Tibial nerve (tissue), 4 donors: ENCODE measurements at regions not wholly inside any gene's neighbourhood (a gene's known extent, or its start where the extent isn't known, plus 50 kb on each side); places are given as distances from the start of the nearest gene placed in this dataset.

Experiments
- DNase-seq, 2 donors: peaks; one replicate each; pipeline ENCODE4 v3.0.0-alpha.2; 2019; ENCODE audit warnings: low spot score in 2 of 2
- H3K27ac ChIP-seq, 4 donors: fragments of 200-600 bp; sonication (generic) in 3 of 4; one replicate each; pipeline ENCODE4 v1.5.1; 2017 to 2019; ENCODE audit warnings: mild to moderate bottlenecking in 1 of 4
- H3K27me3 ChIP-seq, 2 donors: fragments of 200-600 bp; sonication (generic) in 1 of 2; one replicate each; pipeline versions ENCODE4 v1.5.1 to v1.6.0; 2017 to 2019
- H3K36me3 ChIP-seq, 3 donors: fragments of 200-600 bp; sonication (generic); one replicate each; pipeline ENCODE4 v1.5.1; 2018 to 2019
- H3K4me1 ChIP-seq, 4 donors: fragments of 200-600 bp; sonication (generic) in 3 of 4; one replicate each; pipeline ENCODE4 v1.5.1; 2017 to 2019
- H3K4me3 ChIP-seq, 4 donors: fragments of 200-600 bp; sonication (generic) in 3 of 4; one replicate each; pipeline ENCODE4 v1.5.1; 2017 to 2019; ENCODE audit warnings: mild to moderate bottlenecking in 1 of 4, moderate library complexity in 1 of 4
- H3K9me3 ChIP-seq, 4 donors: fragments of 200-600 bp; sonication (generic) in 3 of 4; one replicate each; pipeline ENCODE4 v1.5.1; 2017 to 2019
- CTCF ChIP-seq, 5 experiments: fragments of 200-600 bp in 3 of 5; fragments of 450-650 bp in 2 of 5; sonication (generic) in 3 of 5; IDR thresholded peaks; one replicate each; pipeline ENCODE4 v1.5.1; 2016 to 2019; ENCODE audit warnings: antibody characterized with exemption in 5 of 5, mild to moderate bottlenecking in 3 of 5, moderate library complexity in 2 of 5
- EP300 ChIP-seq, 2 donors: sonication (generic); formaldehyde crosslinking; IDR thresholded peaks; one replicate each; pipeline ENCODE4 v1.6.1; 2017; ENCODE audit warnings: antibody characterized with exemption in 2 of 2, mild to moderate bottlenecking in 1 of 2
- POLR2A ChIP-seq, 2 donors: fragments of 450-650 bp; IDR thresholded peaks; one replicate each; pipeline ENCODE4 v1.6.1; 2017; ENCODE audit warnings: antibody characterized with exemption in 2 of 2, mild to moderate bottlenecking in 2 of 2, moderate library complexity in 2 of 2
- WGBS, 2 donors: methylation state at CpG; one replicate each; pipeline ENCODE4 v1.1.5; 2018; 5-methylcytosine and 5-hydroxymethylcytosine counted together

GRCh38 chr4:96969455-96969854 is 1129.6 kb downstream of the PDHA2 start:
- Histone ChIP-seq H3K27me3 (no peaks in the 10 kb centered on the region), H3K4me1 (no peaks in the 10 kb centered on the region), H3K4me3 (no peak overlapping the region), H3K9me3 (peaks cover 0 to 4% (median under 1%) of the 10 kb centered on the region in 4 donors), H3K36me3 (no peaks in the 10 kb centered on the region), H3K27ac (no peak overlapping the region)
- 80 to 91% methylated on average over 1 of the region's 1 CpG for WGBS, 2 donors
- DNase-seq, result no peak
- TF ChIP-seq EP300 (IDR thresholded peaks at IDR 0.05) (no peak), CTCF (IDR thresholded peaks at IDR 0.05) (no peak), POLR2A (IDR thresholded peaks at IDR 0.05) (no peak)

GRCh38 chr4:96972920-96973319 is 1133.0 kb downstream of the PDHA2 start:
- DNase-seq, result no peak
- Histone ChIP-seq H3K4me3 (no peak overlapping the region), H3K9me3 (no peaks in the 10 kb centered on the region), H3K36me3 (no peaks in the 10 kb centered on the region), H3K27ac (no peak overlapping the region), H3K27me3 (no peaks in the 10 kb centered on the region), H3K4me1 (no peaks in the 10 kb centered on the region)
- no peak for TF ChIP-seq POLR2A (IDR thresholded peaks at IDR 0.05)
- no peak for TF ChIP-seq CTCF (IDR thresholded peaks at IDR 0.05)
- TF ChIP-seq EP300 (IDR thresholded peaks at IDR 0.05), result no peak
- WGBS, 2 donors, result 85 to 86% methylated on average over 4 of the region's 4 CpGs

DNA sequence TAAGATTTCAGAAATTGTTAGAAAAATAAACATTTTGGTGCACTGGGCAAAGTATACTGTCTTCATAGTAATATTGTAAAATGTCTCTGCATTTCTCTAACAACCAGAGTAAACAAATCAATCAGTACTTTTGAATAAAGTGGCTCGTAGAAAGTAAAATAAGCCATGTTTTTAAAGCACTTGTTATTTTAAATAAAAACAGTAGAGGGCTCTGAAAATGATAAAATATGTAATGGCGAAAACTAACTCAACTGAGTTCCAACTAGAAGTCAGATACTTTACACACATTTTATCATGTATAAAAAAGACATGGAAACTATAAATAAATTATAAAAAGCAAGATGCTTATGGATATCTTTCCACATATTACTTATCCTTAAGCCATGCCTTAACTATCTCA is 1134.4 kb downstream of the PDHA2 start:
- Histone ChIP-seq H3K27ac (no peak overlapping the region), H3K36me3 (no peaks in the 10 kb centered on the region), H3K27me3 (no peaks in the 10 kb centered on the region), H3K4me1 (no peaks in the 10 kb centered on the region), H3K9me3 (no peaks in the 10 kb centered on the region), H3K4me3 (no peak overlapping the region)
- no peak for DNase-seq
- 61 to 62% methylated on average over 2 of the region's 2 CpGs for WGBS, 2 donors
- no peak for TF ChIP-seq CTCF (IDR thresholded peaks at IDR 0.05)
- no peak for TF ChIP-seq POLR2A (IDR thresholded peaks at IDR 0.05)
- no peak for TF ChIP-seq EP300 (IDR thresholded peaks at IDR 0.05)

DNA sequence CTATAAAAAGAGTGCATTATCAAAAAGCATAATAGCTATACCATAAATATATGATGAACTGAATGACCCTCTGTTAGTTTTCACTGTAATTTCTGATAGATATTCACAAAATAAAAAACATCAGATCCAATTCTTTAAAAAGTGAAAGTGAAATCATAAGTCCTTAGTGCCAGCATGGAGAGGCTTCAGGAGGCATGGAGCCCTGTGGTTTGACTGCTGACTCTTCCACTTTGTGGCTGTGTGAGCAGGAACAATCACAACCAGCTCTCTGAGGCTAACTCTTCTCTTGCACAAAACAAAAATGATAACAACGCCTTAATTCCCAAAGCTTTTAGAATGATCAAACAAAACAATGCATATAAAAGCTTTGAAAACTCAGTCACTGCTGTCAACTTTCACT is 1143.9 kb downstream of the PDHA2 start:
- no peak for DNase-seq
- Histone ChIP-seq H3K4me3 (no peak overlapping the region), H3K27ac (no peak overlapping the region), H3K36me3 (no peaks in the 10 kb centered on the region), H3K27me3 (no peaks in the 10 kb centered on the region), H3K9me3 (peaks cover 0 to 5% (median 1%) of the 10 kb centered on the region in 4 donors), H3K4me1 (peaks cover 0 to 3% (median 0%) of the 10 kb centered on the region in 4 donors)
- WGBS, 2 donors, result 45 to 65% methylated on average over 1 of the region's 1 CpG
- TF ChIP-seq CTCF (IDR thresholded peaks at IDR 0.05), result no peak
- no peak for TF ChIP-seq POLR2A (IDR thresholded peaks at IDR 0.05)
- no peak for TF ChIP-seq EP300 (IDR thresholded peaks at IDR 0.05)

- Histone ChIP-seq H3K4me3 (no peak overlapping the region), H3K27ac (no peak overlapping the region), H3K9me3 (no peaks in the 10 kb centered on the region), H3K4me1 (peaks cover 0 to 3% (median 0%) of the 10 kb centered on the region in 4 donors), H3K36me3 (no peaks in the 10 kb centered on the region), H3K27me3 (no peaks in the 10 kb centered on the region)
- no peak for TF ChIP-seq POLR2A (IDR thresholded peaks at IDR 0.05)
- TF ChIP-seq CTCF (IDR thresholded peaks at IDR 0.05), result no peak
- no peak for TF ChIP-seq EP300 (IDR thresholded peaks at IDR 0.05)
- 71 to 85% methylated on average over 1 of the region's 1 CpG for WGBS, 2 donors
- DNase-seq, result no peak
Measured at GRCh38 chr4:96986816-96987215, 1146.9 kb downstream of the PDHA2 start.
